ENCODE measurements at regions not wholly inside any gene's neighbourhood (a gene's known extent, or its start where the extent isn't known, plus 50 kb on each side); places are given as distances from the start of the nearest gene placed in this dataset.

GRCh38 chr4:36704289-36704688 lies 422.9 kb downstream of the DTHD1 start:
- TF ChIP-seq CTCF (IDR thresholded peaks at IDR 0.05; ENCODE audit: low read depth, low read length): no peak
- no peak for DNase-seq (ENCODE audit: low read depth in 2 of 2)
- H3K4me3 ChIP-seq (replicated peaks in 1 of 2; ENCODE audit: low read depth in 2 of 2, low read length in 2 of 2): no peak overlapping the region

- TF ChIP-seq CTCF (IDR thresholded peaks at IDR 0.05; ENCODE audit: low read depth, low read length): no peak
- no peak overlapping the region for H3K4me3 ChIP-seq (replicated peaks in 1 of 2; ENCODE audit: low read depth in 2 of 2, low read length in 2 of 2)
- DNase-seq (ENCODE audit: low read depth in 2 of 2): no peak
These were observed 428.6 kb downstream of the DTHD1 start for GRCh38 chr4:36709991-36710390.

GRCh38 chr4:36712013-36712412 lies 430.6 kb downstream of the DTHD1 start:
- peak; percentile 16 to 23 for DNase-seq (ENCODE audit: low read depth in 2 of 2)
- H3K4me3 ChIP-seq (replicated peaks in 1 of 2; ENCODE audit: low read depth in 2 of 2, low read length in 2 of 2): no peak overlapping the region
- TF ChIP-seq CTCF (IDR thresholded peaks at IDR 0.05; ENCODE audit: low read depth, low read length): no peak

GRCh38 chr4:36716874-36717273 lies 435.5 kb downstream of the DTHD1 start:
- peak in 1 of 2 donors; percentile 1 for DNase-seq (ENCODE audit: low read depth in 2 of 2)
- no peak overlapping the region for H3K4me3 ChIP-seq (replicated peaks in 1 of 2; ENCODE audit: low read depth in 2 of 2, low read length in 2 of 2)
- TF ChIP-seq CTCF (IDR thresholded peaks at IDR 0.05; ENCODE audit: low read depth, low read length): no peak

GRCh38 chr4:36719425-36719824 lies 438.0 kb downstream of the DTHD1 start:
- no peak for TF ChIP-seq CTCF (IDR thresholded peaks at IDR 0.05; ENCODE audit: low read depth, low read length)

GRCh38 chr4:36722986-36723385 lies 441.6 kb downstream of the DTHD1 start:
- no peak overlapping the region for H3K4me3 ChIP-seq (replicated peaks in 1 of 2; ENCODE audit: low read depth in 2 of 2, low read length in 2 of 2)
- no peak for TF ChIP-seq CTCF (IDR thresholded peaks at IDR 0.05; ENCODE audit: low read depth, low read length)
- no peak for DNase-seq (ENCODE audit: low read depth in 2 of 2)

More at GRCh38 chr4:36719425-36719824, 438.0 kb downstream of the DTHD1 start:
- no peak overlapping the region for H3K4me3 ChIP-seq (replicated peaks in 1 of 2; ENCODE audit: low read depth in 2 of 2, low read length in 2 of 2)
- DNase-seq (ENCODE audit: low read depth in 2 of 2): no peak

- no peak for TF ChIP-seq CTCF (IDR thresholded peaks at IDR 0.05; ENCODE audit: low read depth, low read length)
- no peak for DNase-seq (ENCODE audit: low read depth in 2 of 2)
- H3K4me3 ChIP-seq (replicated peaks in 1 of 2; ENCODE audit: low read depth in 2 of 2, low read length in 2 of 2): no peak overlapping the region
These were observed 452.9 kb downstream of the DTHD1 start for GRCh38 chr4:36734334-36734733.
